Panc1 (cell line): ENCODE measurements at regions not wholly inside any gene's neighbourhood (a gene's known extent, or its start where the extent isn't known, plus 50 kb on each side); places are given as distances from the start of the nearest gene placed in this dataset.

ENCODE experiments used
- POLR2AphosphoS5 ChIP-seq: IDR thresholded peaks from 2 replicates; pipeline ENCODE4 v1.6.1; 2012; ENCODE audit warnings: mild to moderate bottlenecking, low read depth, low read length, moderate library complexity
- TF ChIP-seq, protein P1 (sequence below): fragments of 450-650 bp; IDR thresholded peaks from 2 replicates; pipeline ENCODE4 v1.5.1; 2017; ENCODE audit warnings: mild to moderate bottlenecking

DNA sequence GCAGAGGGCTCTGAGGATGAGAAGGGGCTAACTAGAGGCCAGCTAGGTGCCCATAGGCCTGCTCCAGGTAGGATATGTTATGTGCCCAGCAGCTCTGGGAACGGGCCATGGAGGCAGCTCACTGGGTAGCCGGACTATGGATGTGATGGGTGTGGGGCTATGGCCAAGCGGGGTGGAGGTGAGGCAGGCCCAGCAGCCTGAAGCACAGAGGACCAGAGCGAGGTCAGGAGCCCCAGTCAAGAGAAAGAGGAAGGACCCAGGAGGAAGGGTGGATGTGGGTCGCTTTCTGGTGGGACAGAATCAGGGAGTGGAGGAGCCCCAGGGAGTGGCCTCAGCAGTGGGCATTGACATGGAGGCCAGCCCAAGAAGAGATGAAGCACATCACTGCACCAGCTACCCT is 117.9 kb upstream of the MLN start:
- TF ChIP-seq, protein P1, sequence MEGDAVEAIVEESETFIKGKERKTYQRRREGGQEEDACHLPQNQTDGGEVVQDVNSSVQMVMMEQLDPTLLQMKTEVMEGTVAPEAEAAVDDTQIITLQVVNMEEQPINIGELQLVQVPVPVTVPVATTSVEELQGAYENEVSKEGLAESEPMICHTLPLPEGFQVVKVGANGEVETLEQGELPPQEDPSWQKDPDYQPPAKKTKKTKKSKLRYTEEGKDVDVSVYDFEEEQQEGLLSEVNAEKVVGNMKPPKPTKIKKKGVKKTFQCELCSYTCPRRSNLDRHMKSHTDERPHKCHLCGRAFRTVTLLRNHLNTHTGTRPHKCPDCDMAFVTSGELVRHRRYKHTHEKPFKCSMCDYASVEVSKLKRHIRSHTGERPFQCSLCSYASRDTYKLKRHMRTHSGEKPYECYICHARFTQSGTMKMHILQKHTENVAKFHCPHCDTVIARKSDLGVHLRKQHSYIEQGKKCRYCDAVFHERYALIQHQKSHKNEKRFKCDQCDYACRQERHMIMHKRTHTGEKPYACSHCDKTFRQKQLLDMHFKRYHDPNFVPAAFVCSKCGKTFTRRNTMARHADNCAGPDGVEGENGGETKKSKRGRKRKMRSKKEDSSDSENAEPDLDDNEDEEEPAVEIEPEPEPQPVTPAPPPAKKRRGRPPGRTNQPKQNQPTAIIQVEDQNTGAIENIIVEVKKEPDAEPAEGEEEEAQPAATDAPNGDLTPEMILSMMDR: no peak
- no peak for TF ChIP-seq POLR2AphosphoS5
